ENCODE measurements at regions not wholly inside any gene's neighbourhood (a gene's known extent, or its start where the extent isn't known, plus 50 kb on each side); places are given as distances from the start of the nearest gene placed in this dataset.

DNA sequence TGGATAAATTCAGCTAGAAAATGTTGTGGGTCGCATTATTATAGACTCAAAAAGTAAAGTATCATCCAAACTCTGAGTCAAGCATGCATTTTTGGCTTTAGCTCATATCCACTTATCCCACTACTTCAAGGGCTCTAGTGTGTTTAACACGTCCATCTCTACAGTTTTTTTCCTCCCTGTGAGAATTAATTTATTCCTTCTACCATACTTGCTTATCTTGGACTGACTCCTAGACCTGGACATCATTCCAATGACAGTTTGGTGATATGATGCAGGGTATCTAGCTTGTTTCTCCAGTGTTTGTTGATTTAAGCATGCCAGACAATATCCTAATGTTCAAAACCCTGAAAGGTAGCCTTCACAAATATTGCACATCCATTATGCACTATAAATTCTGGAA is 1037.1 kb upstream of the INTU start:
- TF ChIP-seq POLR2A (IDR thresholded peaks at IDR 0.05), result no peak
- TF ChIP-seq, protein P1, sequence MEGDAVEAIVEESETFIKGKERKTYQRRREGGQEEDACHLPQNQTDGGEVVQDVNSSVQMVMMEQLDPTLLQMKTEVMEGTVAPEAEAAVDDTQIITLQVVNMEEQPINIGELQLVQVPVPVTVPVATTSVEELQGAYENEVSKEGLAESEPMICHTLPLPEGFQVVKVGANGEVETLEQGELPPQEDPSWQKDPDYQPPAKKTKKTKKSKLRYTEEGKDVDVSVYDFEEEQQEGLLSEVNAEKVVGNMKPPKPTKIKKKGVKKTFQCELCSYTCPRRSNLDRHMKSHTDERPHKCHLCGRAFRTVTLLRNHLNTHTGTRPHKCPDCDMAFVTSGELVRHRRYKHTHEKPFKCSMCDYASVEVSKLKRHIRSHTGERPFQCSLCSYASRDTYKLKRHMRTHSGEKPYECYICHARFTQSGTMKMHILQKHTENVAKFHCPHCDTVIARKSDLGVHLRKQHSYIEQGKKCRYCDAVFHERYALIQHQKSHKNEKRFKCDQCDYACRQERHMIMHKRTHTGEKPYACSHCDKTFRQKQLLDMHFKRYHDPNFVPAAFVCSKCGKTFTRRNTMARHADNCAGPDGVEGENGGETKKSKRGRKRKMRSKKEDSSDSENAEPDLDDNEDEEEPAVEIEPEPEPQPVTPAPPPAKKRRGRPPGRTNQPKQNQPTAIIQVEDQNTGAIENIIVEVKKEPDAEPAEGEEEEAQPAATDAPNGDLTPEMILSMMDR (IDR thresholded peaks at IDR 0.05), result no peak
